ENCODE measurements at regions not wholly inside any gene's neighbourhood (a gene's known extent, or its start where the extent isn't known, plus 50 kb on each side); places are given as distances from the start of the nearest gene placed in this dataset.

GRCh38 chr4:175469514-175469913 is 342.6 kb downstream of the GPM6A start:
- WGBS, result 53% methylated on average over 2 of the region's 2 CpGs
- no peaks in the 10 kb centered on the region for H3K9me3 ChIP-seq (ENCODE audit: insufficient read depth, low read depth, low read length)

GRCh38 chr4:175470131-175470530 is 341.9 kb downstream of the GPM6A start:
- no peaks in the 10 kb centered on the region for H3K4me1 ChIP-seq (ENCODE audit: insufficient read depth, low read length)
- H3K9me3 ChIP-seq (ENCODE audit: insufficient read depth, low read depth, low read length), result no peaks in the 10 kb centered on the region
- no peaks in the 10 kb centered on the region for H3K36me3 ChIP-seq (ENCODE audit: insufficient read depth, low read length)
- no peaks in the 10 kb centered on the region for H3K27me3 ChIP-seq (ENCODE audit: insufficient read depth, low read length)
- WGBS, result 80% methylated on average over 1 of the region's 1 CpG
- no peak overlapping the region for H3K4me3 ChIP-seq (ENCODE audit: low read length)
- H3K27ac ChIP-seq (ENCODE audit: low read depth, low read length), result no peak overlapping the region
- no peak overlapping the region for H3K9ac ChIP-seq (ENCODE audit: low read depth, low read length)

More at GRCh38 chr4:175469514-175469913, 342.6 kb downstream of the GPM6A start:
- Histone ChIP-seq H3K9ac (ENCODE audit: low read depth, low read length) (no peak overlapping the region), H3K27me3 (ENCODE audit: insufficient read depth, low read length) (no peaks in the 10 kb centered on the region), H3K27ac (ENCODE audit: low read depth, low read length) (no peak overlapping the region), H3K36me3 (ENCODE audit: insufficient read depth, low read length) (no peaks in the 10 kb centered on the region), H3K4me3 (ENCODE audit: low read length) (no peak overlapping the region), H3K4me1 (ENCODE audit: insufficient read depth, low read length) (no peaks in the 10 kb centered on the region)

GRCh38 chr4:175480404-175480803 is 331.7 kb downstream of the GPM6A start:
- Histone ChIP-seq H3K9ac (ENCODE audit: low read depth, low read length) (no peak overlapping the region), H3K9me3 (ENCODE audit: insufficient read depth, low read depth, low read length) (no peaks in the 10 kb centered on the region), H3K4me3 (ENCODE audit: low read length) (no peak overlapping the region), H3K36me3 (ENCODE audit: insufficient read depth, low read length) (no peaks in the 10 kb centered on the region), H3K27me3 (ENCODE audit: insufficient read depth, low read length) (no peaks in the 10 kb centered on the region), H3K27ac (ENCODE audit: low read depth, low read length) (no peak overlapping the region), H3K4me1 (ENCODE audit: insufficient read depth, low read length) (no peaks in the 10 kb centered on the region)
- 100% methylated on average over 1 of the region's 2 CpGs for WGBS

- WGBS, result 97% methylated on average over 5 of the region's 5 CpGs
- H3K27ac ChIP-seq (ENCODE audit: low read depth, low read length), result no peak overlapping the region
- no peak overlapping the region for H3K4me3 ChIP-seq (ENCODE audit: low read length)
These were observed 312.2 kb downstream of the GPM6A start for GRCh38 chr4:175499735-175500352.

GRCh38 chr4:175504318-175504717 is 307.7 kb downstream of the GPM6A start:
- H3K4me3 ChIP-seq (ENCODE audit: low read length), result no peak overlapping the region
- no peaks in the 10 kb centered on the region for H3K9me3 ChIP-seq (ENCODE audit: insufficient read depth, low read depth, low read length)
- no peak overlapping the region for H3K27ac ChIP-seq (ENCODE audit: low read depth, low read length)
- H3K4me1 ChIP-seq (ENCODE audit: insufficient read depth, low read length), result no peaks in the 10 kb centered on the region
- H3K36me3 ChIP-seq (ENCODE audit: insufficient read depth, low read length), result no peaks in the 10 kb centered on the region
- H3K27me3 ChIP-seq (ENCODE audit: insufficient read depth, low read length), result no peaks in the 10 kb centered on the region
- no peak overlapping the region for H3K9ac ChIP-seq (ENCODE audit: low read depth, low read length)

More at GRCh38 chr4:175499735-175500352, 312.2 kb downstream of the GPM6A start:
- Histone ChIP-seq H3K9ac (ENCODE audit: low read depth, low read length) (no peak overlapping the region), H3K27me3 (ENCODE audit: insufficient read depth, low read length) (no peaks in the 10 kb centered on the region), H3K9me3 (ENCODE audit: insufficient read depth, low read depth, low read length) (peaks cover 7% of the 10 kb centered on the region; the same call in 1 of the 2 replicates), H3K4me1 (ENCODE audit: insufficient read depth, low read length) (no peaks in the 10 kb centered on the region), H3K36me3 (ENCODE audit: insufficient read depth, low read length) (no peaks in the 10 kb centered on the region)

GRCh38 chr4:175509320-175509719 is 302.7 kb downstream of the GPM6A start:
- no peaks in the 10 kb centered on the region for H3K36me3 ChIP-seq (ENCODE audit: insufficient read depth, low read length)
- H3K9me3 ChIP-seq (ENCODE audit: insufficient read depth, low read depth, low read length), result no peaks in the 10 kb centered on the region
- H3K4me1 ChIP-seq (ENCODE audit: insufficient read depth, low read length), result no peaks in the 10 kb centered on the region
- H3K9ac ChIP-seq (ENCODE audit: low read depth, low read length), result no peak overlapping the region
- no peaks in the 10 kb centered on the region for H3K27me3 ChIP-seq (ENCODE audit: insufficient read depth, low read length)
- H3K27ac ChIP-seq (ENCODE audit: low read depth, low read length), result no peak overlapping the region
- H3K4me3 ChIP-seq (ENCODE audit: low read length), result no peak overlapping the region
- 67% methylated on average over 1 of the region's 2 CpGs for WGBS

DNA sequence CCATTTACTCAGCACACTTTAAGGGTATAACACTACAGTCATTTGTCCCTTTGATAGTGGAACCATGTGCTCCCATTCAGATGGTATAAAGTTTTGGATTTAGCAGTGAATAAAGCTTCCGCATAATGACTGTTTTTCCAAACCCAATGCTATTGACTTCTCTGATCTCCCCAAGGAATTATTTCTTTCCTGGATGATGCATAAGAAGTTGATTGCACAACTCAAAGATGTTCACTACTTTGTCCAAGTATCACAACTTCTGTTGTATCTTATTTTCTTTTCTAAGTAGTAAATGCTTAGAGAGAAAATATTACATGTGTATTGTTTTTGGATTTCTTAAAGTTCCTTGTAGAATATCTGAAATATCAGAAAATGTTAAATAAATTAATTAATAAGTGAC is 300.2 kb downstream of the GPM6A start:
- Histone ChIP-seq H3K4me3 (ENCODE audit: low read length) (no peak overlapping the region), H3K27me3 (ENCODE audit: insufficient read depth, low read length) (no peaks in the 10 kb centered on the region), H3K27ac (ENCODE audit: low read depth, low read length) (no peak overlapping the region), H3K9me3 (ENCODE audit: insufficient read depth, low read depth, low read length) (no peaks in the 10 kb centered on the region), H3K36me3 (ENCODE audit: insufficient read depth, low read length) (no peaks in the 10 kb centered on the region), H3K4me1 (ENCODE audit: insufficient read depth, low read length) (no peaks in the 10 kb centered on the region), H3K9ac (ENCODE audit: low read depth, low read length) (no peak overlapping the region)
- WGBS, result 100% methylated on average over 1 of the region's 1 CpG

GRCh38 chr4:175514174-175514573 is 297.9 kb downstream of the GPM6A start:
- no peaks in the 10 kb centered on the region for H3K9me3 ChIP-seq (ENCODE audit: insufficient read depth, low read depth, low read length)
- H3K4me1 ChIP-seq (ENCODE audit: insufficient read depth, low read length), result no peaks in the 10 kb centered on the region
- no peaks in the 10 kb centered on the region for H3K36me3 ChIP-seq (ENCODE audit: insufficient read depth, low read length)
- 95% methylated on average over 3 of the region's 5 CpGs for WGBS
- no peak overlapping the region for H3K9ac ChIP-seq (ENCODE audit: low read depth, low read length)
- no peaks in the 10 kb centered on the region for H3K27me3 ChIP-seq (ENCODE audit: insufficient read depth, low read length)
- no peak overlapping the region for H3K27ac ChIP-seq (ENCODE audit: low read depth, low read length)
- no peak overlapping the region for H3K4me3 ChIP-seq (ENCODE audit: low read length)

DNA sequence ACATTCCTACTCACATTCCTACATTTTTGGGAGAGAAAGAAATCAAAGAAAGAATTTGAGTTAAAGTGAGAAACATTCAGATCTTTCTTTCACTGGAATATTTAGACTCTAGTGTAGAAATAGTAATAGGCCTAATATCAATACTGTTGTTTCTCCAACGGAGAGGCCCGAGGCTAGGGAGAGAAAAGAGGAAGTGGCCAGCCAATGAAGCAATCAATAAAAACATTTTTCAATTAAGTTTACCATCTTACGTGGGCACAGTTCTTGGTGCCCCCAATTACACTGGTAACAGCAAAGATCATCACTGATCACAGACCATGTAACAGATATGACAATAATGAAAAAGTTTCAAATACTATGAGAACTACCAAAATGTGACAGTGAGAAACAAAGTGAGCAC is 281.4 kb downstream of the GPM6A start:
- Histone ChIP-seq H3K27me3 (ENCODE audit: insufficient read depth, low read length) (no peaks in the 10 kb centered on the region), H3K9ac (ENCODE audit: low read depth, low read length) (no peak overlapping the region), H3K27ac (ENCODE audit: low read depth, low read length) (no peak overlapping the region), H3K4me1 (ENCODE audit: insufficient read depth, low read length) (no peaks in the 10 kb centered on the region), H3K4me3 (ENCODE audit: low read length) (no peak overlapping the region), H3K36me3 (ENCODE audit: insufficient read depth, low read length) (no peaks in the 10 kb centered on the region), H3K9me3 (ENCODE audit: insufficient read depth, low read depth, low read length) (0 out of 2 replicates have a peak, but pooled peaks cover 3% of the 10 kb centered on the region)
- WGBS, result 92% methylated on average over 1 of the region's 3 CpGs

DNA sequence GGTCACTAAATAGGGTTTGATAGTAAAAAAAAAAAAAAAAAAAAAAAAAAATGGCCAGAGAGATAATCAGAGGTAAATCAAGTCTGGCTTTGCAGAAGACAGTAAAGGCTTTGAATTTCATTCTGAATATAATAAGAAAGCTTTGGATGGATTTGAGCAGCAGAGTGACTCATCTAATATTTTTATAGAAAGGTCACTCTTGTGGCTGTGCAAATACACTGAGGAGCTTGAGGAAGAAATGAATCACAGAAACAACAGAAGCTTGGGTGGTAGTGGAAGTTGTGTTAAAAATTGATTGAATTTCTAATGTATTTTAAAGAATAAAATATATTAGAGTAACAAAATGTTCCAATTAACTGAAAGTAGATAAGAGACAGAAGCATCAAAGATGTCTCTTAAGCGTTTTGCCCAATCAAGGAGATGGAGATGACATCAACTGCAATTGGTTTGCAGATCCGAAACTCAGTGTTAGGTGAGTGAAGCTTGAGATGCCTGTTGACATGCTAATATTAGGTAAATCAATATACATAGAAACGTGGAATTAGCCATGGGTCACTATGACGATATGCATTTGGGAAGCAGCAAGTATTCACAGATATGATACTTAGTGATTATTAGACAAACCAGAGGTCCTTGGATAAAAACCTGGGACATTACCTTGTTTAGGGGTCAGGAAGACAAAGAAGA is 280.5 kb downstream of the GPM6A start:
- Histone ChIP-seq H3K4me1 (ENCODE audit: insufficient read depth, low read length) (no peaks in the 10 kb centered on the region), H3K36me3 (ENCODE audit: insufficient read depth, low read length) (no peaks in the 10 kb centered on the region), H3K9me3 (ENCODE audit: insufficient read depth, low read depth, low read length) (0 out of 2 replicates have a peak, but pooled peaks cover 3% of the 10 kb centered on the region), H3K27me3 (ENCODE audit: insufficient read depth, low read length) (no peaks in the 10 kb centered on the region), H3K27ac (ENCODE audit: low read depth, low read length) (no peak overlapping the region), H3K4me3 (ENCODE audit: low read length) (no peak overlapping the region), H3K9ac (ENCODE audit: low read depth, low read length) (no peak overlapping the region)
- WGBS, result 94% methylated on average over 4 of the region's 4 CpGs

DNA sequence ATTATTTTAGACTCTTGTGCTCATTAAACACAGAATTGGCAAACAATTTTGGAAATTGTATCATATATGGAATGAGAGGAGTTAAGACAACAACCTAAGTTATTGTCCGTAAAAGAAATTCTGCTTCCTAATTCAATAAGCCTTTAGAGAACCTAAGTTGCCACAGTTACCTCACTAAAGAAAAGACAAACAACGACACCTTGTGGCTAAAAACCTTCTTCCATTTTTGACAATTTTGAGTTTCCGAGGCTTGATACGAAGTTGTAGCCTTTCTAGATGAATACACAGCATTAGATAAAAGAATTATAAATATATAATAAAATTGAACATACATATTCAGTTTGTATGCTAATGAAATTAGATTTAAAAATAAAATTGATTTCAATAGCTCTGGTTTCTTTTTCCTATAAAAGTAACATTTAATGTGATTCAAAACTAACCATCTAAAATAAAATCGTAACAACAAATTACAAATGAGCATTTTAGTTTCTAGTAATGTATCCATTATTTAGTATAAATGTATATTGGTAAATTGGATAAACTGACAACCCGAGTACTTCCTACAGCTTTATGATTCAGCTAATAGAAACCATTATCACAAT is 275.1 kb downstream of the GPM6A start:
- Histone ChIP-seq H3K4me3 (ENCODE audit: low read length) (no peak overlapping the region), H3K27ac (ENCODE audit: low read depth, low read length) (no peak overlapping the region), H3K27me3 (ENCODE audit: insufficient read depth, low read length) (no peaks in the 10 kb centered on the region), H3K9ac (ENCODE audit: low read depth, low read length) (no peak overlapping the region), H3K9me3 (ENCODE audit: insufficient read depth, low read depth, low read length) (0 out of 2 replicates have a peak, but pooled peaks cover 3% of the 10 kb centered on the region), H3K36me3 (ENCODE audit: insufficient read depth, low read length) (no peaks in the 10 kb centered on the region), H3K4me1 (ENCODE audit: insufficient read depth, low read length) (no peaks in the 10 kb centered on the region)
- WGBS, result 53% methylated on average over 3 of the region's 6 CpGs

All from HUES64 (cell line).